HG02642 (cell line): ENCODE measurements at regions not wholly inside any gene's neighbourhood (a gene's known extent, or its start where the extent isn't known, plus 50 kb on each side); places are given as distances from the start of the nearest gene placed in this dataset.

Experiments
- ATAC-seq: cut with Tn5 transposase; IDR thresholded peaks from one replicate; pipeline ENCODE4 v1.9.1; 2021; ENCODE audit warnings: mild to moderate bottlenecking; ENCODE audit not compliant: unreplicated experiment, poor library complexity

DNA sequence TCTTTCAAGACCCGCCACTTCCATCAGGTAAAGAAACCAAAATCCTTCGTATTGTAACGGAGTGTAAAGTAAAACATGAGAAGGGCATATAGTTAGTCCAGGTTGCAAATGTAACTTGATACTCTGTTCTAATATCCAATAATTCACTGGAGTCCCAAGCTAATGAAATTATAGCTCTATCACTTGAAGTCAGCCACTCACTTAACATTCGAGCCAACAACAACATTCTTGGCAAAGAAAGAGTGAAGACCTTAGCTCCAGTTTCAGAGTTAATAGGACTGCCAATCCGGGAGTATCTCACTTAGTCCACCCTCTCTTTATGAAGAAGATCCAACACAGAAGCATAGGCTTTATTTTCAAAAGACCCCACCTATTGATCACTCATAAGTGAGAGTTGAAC lies 298.0 kb upstream of the SOX11 start:
- no peak for ATAC-seq

DNA sequence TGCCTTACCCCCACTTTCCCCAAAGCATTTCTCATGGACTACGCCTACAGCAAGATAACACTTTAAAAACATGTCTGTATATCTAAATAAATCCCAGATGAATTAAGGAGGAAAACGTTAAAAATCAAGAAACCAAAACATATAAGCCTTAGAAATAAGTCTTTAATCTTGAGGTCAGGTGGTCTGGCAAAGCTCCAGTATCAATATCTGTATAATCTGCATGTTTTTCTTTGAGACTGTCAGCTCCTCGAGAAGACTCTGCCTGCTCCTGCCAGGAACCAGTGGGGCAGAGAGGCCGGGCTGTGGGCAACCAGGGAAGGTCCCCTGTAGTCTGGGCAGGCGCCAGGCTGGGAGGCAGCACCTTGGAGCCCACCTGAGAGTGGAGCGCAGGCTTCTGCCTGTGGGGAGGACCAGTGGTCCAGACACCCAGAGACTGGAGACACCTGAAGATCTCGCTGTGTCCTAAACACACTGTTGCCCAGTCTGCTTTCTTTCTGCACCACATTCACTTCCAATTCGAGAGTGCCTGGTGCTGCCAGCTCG lies 291.0 kb upstream of the SOX11 start:
- ATAC-seq: no peak

DNA sequence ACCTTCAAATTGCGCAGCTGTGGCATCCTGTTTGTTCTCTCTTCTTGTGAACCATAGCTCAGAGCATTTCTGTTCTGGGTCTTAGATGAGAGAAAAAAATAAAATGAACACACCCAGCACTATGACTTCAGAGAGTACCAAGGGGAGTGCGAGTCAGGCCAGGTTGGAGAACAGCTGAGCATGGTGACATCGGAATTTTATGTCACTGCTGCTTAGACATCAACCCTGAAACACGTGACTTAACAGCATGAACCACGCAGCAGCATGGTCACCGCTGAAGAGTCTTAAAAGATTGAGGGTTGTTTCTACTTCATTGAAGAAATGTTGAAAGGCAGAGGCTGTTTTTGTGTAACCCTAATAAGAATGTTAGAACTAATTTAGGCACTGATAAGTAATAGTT lies 288.8 kb upstream of the SOX11 start:
- ATAC-seq: no peak

DNA sequence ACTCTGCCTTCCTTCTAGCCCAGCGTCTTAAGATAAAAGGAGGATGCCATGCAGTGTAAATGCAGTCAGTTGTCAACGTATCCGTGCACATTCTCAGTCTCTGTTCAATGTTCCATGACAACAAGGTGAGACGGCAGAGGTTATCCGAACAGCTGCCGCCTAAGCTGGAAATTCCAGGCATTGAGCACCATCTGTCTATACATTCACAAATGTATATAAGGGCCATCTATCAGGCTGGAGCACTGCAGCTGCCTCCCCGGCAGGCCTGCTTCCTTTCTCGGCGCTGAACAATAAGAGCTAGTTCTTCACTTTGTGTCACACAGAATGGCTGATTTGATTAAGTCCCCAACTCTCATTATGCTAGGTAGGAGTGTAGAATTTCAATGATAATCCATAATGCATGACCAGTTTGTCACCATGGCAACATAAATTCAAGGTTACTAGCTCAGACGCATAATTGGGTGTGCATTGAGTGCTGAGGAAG lies 282.2 kb upstream of the SOX11 start:
- ATAC-seq: no peak

DNA sequence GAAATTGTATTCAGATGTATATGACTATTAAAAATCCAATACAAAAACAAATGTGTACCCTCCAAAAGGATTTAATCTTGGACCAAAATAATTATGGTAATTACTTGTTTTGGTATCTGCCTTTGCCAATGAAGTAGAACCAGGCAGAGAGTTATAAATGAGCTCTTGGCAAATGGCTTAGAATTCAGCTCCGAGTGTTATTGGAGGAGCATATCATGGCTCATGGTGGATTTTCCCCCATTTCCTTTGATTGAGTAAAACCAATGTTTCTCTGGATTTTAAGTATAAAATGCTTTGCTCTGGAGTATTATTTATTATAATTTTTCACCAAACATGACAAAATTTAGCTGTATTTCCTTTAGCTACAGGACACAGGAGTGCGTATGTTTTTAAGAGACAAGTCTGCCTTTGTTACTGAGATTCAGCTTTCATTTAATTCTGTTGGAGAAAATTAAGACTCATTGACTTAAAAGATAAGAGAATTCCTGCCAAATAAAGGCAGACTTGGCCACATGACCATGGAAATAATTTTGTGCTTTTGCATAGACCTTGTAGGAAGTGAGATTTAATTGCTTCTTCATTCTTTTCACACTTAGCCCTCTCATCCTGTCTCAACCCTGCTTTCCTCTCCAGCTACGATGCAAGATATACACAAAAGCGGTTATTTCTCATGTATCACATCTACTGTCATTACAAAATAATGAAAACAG lies 281.0 kb upstream of the SOX11 start:
- ATAC-seq: no peak

DNA sequence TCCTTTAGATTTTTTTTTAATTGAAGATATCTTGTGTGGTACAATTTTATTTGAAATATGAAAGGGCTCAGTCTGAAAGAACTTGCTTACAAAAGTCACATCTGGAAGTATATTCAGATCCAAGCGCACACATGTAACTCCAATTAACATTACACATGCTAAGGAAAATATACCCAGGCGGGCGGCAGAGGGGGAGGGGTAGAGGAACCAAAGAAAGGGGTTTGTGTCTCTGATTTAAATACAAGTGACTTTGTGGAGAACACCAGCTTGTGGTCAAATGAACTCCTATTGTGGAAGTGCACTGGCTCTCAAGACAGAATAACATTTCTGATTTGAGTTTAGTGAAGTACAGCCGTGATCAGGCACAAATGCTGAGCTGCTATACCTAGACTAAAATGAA lies 280.2 kb upstream of the SOX11 start:
- no peak for ATAC-seq

DNA sequence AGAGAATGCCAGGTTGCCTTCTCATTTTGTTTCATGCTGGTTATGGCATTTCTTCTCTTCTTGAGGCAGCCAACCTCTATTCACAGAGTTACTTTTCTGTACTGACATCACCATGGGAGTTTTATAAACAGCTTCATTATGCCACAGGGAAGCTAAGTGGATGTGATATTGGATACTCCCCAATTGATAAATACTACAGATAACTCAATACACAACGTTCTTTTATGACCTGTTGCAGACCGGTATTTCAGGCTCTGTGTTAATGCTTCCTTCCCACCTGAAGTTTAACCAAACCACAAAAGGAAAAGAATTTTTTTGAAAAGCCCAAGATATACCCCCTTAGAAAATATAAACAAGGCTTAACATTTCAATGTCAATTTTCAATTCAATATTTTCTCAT lies 258.3 kb upstream of the SOX11 start:
- no peak for ATAC-seq

DNA sequence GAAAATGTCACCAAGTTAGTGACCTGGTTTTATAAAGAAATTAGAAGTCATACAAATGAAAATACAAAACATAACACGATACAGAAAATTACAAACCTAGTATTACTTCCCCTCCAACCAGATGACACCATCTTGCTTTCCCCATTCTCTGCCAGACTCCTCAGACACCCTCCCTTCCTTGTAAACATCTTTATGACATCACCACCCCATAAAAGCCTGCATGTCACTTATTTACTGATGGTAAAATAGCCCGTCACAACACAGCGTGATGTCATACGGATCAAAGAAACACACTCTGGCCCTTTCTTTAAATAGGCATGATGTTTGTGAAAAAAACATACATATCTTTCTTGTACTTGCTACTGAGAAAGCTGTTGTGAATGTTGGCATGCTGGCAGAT lies 254.8 kb upstream of the SOX11 start:
- no peak for ATAC-seq

DNA sequence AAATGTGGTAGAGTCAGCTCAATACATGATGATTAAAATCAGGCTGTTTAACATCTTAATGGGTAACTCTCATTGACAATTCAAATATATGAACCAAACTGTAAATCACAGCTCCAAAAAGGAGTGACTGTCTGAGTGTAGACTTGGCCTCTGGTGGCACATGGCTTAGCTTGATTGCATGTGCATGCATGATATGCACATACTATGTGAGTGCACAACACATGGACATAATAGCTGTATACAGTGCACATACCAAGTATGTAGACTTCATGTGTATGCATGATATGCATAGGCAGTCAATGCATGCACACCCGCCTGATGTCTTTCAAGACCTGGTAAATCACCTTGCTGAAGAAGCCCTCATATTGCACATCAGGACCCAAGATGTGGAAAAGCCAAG lies 252.0 kb upstream of the SOX11 start:
- ATAC-seq: no peak

DNA sequence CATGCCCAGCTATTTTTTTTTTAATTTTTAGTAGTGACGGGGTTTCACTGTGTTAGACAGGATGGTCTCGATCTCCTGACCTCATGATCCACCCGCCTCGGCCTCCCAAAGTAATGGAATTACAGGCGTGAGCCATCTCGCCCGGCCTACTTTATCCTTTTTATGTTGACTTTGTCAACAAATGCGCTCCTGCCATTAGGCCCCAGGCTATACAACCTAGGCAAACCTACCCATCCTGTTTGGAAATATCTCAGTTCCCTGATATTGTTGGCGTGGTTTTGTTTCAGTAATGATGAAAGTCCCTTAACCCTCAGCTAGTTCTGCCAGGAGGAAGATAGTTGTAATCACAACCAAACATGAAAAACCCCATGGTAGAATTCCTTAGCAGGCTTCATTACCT lies 249.4 kb upstream of the SOX11 start:
- ATAC-seq: no peak

DNA sequence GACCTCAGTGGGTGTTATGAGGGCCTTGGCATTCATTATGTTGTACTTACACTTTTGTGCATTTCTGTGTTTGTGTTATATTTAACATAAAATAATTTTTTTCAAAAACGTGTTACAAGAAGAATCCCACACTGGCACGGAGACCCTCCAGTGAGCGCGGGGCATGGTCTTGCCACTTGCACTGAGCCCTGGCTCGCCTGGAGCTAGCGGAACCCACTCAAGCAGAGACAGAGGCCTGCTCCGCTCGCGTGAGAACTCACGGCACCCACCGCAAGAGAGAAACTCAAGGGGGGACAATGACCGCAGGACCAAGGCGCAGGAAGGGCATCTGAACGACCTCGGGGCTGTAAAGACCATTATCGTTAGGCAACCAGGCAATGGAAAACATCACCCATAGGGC lies 248.0 kb upstream of the SOX11 start:
- ATAC-seq: no peak

DNA sequence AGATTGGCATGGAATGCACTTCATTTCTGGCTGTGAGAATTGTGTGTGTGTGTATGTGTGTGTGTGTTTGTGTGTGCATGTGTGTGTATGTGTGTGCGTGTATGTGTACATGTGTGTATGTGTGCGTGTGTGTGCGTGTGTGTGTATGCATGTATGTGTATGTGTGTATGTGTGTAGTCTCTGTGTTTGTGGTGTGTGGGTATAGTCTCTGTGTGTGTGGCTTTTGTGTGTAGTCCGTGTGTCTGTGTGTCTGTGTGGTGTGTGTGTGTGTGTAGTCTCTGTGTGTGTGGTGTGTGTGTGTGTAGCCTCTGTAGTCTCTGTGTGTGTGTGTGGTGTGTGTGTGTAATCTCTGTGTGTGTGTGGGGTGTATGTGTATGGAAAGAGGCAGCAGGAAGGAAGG lies 247.3 kb upstream of the SOX11 start:
- ATAC-seq: no peak

DNA sequence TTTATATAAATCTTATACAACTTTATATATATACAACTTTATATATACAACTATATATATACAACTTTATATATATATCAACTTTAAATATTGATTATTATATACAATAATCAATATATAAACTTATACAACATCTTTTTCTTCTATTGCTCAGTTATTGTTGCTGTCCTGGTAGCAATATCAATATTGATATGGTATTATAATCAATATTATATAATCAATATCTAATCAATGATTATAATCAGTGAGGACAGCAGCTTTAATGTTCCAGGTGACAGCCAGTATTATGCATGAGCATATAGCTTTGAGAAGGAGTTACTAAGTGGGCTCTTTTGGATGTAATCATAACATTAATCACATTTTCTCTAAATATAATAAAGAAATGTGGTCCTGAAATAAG lies 242.3 kb upstream of the SOX11 start:
- no peak for ATAC-seq

DNA sequence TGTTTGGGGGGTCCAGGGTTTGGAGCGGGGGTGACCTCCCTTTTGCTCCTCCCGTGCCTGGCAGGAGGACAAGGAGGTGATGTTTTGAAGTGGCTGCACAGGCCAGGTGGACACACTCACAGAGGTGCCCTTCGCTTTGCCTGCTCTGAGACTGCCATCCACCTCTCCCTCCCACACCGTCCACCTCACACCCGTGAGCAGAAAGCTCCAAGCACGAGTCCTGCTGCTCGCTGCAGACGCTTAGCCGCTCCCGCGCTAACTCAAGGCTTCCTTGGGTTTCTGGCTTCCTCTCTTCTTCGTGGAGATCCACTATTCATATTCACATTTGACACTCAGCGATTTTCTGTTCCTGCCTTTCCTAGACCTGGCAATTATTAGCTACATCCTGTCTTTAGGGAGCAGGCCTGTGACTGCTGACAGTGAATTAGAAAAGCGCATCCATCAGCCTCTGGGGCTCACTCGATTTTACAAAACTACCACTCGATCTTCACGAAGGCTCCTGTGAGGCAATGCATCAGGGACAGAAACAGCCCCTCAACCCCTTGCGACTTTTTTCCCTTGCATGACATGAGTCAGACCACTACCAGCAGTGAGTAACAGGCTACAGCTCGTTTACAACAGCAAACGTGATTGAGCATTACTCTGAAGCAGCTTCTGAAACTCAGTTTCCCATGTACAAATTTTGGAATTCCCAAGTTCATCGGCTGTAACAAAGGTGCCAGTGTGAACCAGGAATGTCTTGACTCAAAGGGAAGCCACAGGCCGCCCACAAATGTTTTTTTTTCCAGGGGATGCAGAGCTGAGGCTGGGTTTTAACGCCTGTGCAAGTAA lies 238.7 kb upstream of the SOX11 start:
- ATAC-seq: no peak

DNA sequence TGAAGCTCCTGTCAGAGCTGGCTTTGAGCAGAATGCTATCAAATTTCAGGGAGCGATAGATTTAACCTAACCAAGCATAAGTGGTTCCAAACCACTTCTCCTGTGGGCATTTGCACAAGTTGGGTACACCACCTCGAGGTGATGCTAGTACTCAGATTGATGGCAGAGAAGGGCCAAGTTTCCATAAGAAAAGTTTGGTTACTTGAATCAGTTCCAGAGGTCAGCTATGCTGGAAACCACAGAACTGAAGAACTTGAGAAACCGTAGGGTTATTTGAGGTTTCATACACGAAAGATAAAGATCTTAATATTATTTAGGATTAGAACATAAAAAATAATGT lies 238.2 kb upstream of the SOX11 start:
- ATAC-seq: no peak

DNA sequence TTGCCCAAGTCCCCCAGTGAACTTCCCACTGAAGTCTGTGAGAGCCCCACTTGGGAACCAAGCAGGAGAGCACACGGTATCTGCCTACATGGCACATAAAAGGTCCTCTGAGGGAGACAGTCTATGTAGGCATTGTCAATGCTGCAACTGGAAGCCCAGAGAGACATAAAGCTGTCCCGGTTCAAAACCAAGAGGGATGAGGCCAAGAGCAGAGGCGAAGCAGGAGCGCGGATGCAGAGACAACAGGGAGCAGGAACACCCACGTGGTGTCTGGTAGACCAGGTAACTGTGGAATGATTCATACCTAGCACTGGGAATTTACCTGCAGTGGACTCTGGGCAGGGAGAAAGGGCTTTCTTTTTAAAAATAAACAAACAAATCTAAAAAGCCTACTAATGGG lies 233.1 kb upstream of the SOX11 start:
- no peak for ATAC-seq

DNA sequence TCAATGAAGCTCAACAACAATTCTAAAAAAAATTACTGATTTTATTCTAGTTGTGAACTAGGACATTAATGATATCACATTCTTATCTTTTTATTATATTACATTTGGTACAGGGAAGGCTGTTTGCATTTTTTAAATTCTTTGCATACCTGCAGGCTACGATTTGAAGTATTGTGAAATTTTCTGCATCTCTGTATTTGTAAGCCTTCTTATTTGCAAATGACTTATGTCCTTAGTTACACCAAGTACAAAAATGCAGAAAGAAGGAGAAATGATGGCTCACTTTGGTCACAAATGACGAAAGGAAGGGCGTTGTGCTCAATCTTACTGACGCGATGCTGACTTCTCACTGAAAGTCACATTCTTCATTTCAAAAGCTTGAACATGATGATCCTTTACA lies 227.5 kb upstream of the SOX11 start:
- ATAC-seq: no peak

DNA sequence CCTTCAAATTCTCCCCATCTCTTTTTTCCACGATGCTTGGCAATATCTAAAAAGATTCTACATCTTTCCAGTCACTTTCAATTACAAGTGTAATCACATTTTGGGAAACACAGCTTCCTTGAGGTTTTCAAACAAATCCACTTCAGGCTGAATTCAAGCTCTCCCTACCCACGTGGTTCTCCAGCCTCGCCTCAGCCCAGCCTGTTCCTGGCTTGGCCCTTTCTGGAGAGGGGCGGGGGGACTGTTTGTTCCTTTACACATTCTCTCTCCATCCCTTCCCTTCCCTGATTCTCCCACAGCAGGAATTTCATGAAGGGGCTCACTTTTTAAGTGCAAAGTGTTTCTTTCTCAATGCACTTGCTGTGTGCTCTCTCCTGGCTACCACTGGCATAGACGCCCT lies 226.3 kb upstream of the SOX11 start:
- ATAC-seq: no peak

DNA sequence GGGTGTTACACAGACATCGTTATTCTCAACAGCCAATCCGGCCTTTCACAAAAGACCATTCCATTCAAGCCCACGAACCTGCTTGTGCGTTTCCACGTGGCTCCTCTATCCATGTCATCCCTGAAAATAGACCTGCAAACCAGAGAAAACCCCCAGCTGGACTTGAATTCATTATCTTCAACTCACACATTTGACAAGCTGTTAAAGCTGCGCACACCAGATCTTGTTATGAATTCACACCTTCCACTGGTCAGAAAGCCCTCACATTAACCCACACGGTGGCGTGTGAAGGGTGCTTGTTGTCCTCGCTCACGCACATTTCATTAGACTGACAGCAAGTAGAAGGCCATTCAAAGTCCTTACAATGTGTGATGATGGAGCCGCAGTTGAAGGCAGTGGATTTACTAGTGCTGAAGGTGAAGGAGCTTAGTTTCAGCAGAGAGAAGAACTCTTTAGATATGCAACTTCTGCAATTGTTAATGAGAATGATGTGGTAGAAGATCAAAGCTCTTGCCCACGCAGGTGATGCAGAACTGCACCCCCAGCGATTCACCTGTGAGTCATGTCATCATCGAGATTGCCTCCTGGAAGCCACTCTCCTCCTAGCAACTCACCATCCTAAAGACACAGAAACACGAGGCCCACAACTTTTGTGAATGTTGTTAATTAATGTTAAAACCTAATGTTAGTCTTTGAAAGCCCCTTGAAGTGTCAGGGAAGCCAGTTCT lies 224.8 kb upstream of the SOX11 start:
- no peak for ATAC-seq

DNA sequence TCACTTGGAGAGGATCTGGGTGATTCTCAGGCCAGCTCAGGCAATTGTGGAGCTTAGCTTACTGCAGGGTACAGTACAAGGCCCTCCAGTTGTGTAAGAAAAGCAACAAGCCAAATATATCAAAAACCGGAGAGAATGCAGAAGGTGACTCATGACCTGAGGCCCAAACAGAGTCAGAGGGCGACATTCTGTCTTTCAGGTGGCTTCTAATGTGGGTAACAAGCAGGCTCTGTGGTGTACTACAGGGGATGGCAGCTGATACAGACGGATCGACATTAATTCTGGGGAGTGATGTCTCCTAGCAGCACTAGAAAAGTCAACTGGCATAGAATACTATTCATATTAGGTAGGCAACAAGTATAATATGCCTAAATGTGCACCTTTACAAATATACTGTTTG lies 219.5 kb upstream of the SOX11 start:
- no peak for ATAC-seq

DNA sequence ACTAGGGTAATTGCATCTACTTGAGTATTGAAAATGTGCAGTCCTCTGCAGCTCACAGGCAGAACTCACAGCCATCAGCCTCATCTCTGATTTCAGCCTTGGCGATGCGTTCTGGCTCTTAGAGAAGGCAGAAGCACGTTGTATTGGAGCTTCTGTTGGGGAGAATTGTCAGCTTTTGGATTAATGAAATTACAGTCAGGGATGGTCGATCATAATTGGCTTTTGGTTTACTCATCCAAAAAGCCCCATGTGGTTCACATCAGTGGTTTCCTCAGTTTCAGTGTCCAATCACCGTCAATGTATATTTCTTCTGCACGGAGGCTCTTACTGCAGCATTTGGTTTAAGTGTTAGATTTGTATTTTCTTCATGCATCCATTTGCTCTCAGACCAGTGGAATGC lies 218.5 kb upstream of the SOX11 start:
- ATAC-seq: no peak
